Liver (tissue), 8 donors: ENCODE measurements at regions not wholly inside any gene's neighbourhood (a gene's known extent, or its start where the extent isn't known, plus 50 kb on each side); places are given as distances from the start of the nearest gene placed in this dataset.

ENCODE experiments used
- DNase-seq: peaks from one replicate; pipeline ENCODE4 v3.0.0-alpha.2; 2017; ENCODE audit warnings: low spot score
- H3K27ac ChIP-seq, 2 donors: one replicate each; pipeline ENCODE4 v1.7.0; 2013; ENCODE audit warnings: inconsistent platforms in 2 of 2, low read length in 2 of 2, control low read depth in 1 of 2, low read depth in 1 of 2, mild to moderate bottlenecking in 1 of 2
- H3K27me3 ChIP-seq, 4 donors: one replicate each; pipeline versions ENCODE4 v1.6.1 to v1.7.0; 2013; ENCODE audit warnings: low read length in 3 of 4, inconsistent platforms in 1 of 4, mild to moderate bottlenecking in 1 of 4, moderate library complexity in 1 of 4; ENCODE audit not compliant: control insufficient read depth in 4 of 4, insufficient read depth in 4 of 4
- H3K36me3 ChIP-seq, 4 donors: one replicate each; pipeline versions ENCODE4 v1.6.1 to v1.7.0; 2013; ENCODE audit warnings: low read length in 3 of 4, mild to moderate bottlenecking in 3 of 4, low read depth in 1 of 4, moderate library complexity in 1 of 4; ENCODE audit not compliant: control insufficient read depth in 4 of 4, insufficient read depth in 3 of 4
- H3K4me1 ChIP-seq, 4 donors: one replicate each; pipeline versions ENCODE4 v1.6.1 to v1.7.0; 2013; ENCODE audit warnings: low read length in 3 of 4, mild to moderate bottlenecking in 3 of 4, moderate library complexity in 1 of 4; ENCODE audit not compliant: control insufficient read depth in 4 of 4, insufficient read depth in 4 of 4
- H3K4me3 ChIP-seq, 3 donors: one replicate each; pipeline versions ENCODE4 v1.6.1 to v1.7.0; 2013; ENCODE audit warnings: low read length in 3 of 3, control low read depth in 1 of 3, low read depth in 1 of 3, mild to moderate bottlenecking in 1 of 3
- H3K9ac ChIP-seq, 2 donors: one replicate each; pipeline ENCODE4 v1.7.0; 2013; ENCODE audit warnings: low read length in 2 of 2, mild to moderate bottlenecking in 2 of 2, moderate library complexity in 2 of 2, control low read depth in 1 of 2, low read depth in 1 of 2
- H3K9me3 ChIP-seq, 4 donors: one replicate each; pipeline versions ENCODE4 v1.6.1 to v1.7.0; 2013; ENCODE audit warnings: low read length in 3 of 4; ENCODE audit not compliant: control insufficient read depth in 4 of 4
- ATF3 ChIP-seq: IDR thresholded peaks from 2 replicates; pipeline ENCODE4 v1.6.1; 2016; ENCODE audit warnings: antibody characterized with exemption
- CTCF ChIP-seq: fragments of 150-350 bp; IDR thresholded peaks from 2 replicates; pipeline ENCODE4 v1.5.1; 2017; ENCODE audit warnings: improper control_type of control experiment, low read depth, low read length; ENCODE audit not compliant: missing input control
- EGR1 ChIP-seq, 2 donors: IDR thresholded peaks; 2 replicates each; pipeline ENCODE4 v1.6.1; 2016 to 2018; ENCODE audit warnings: antibody characterized with exemption in 2 of 2, low read depth in 2 of 2
- FOXA1 ChIP-seq: IDR thresholded peaks from 2 replicates; pipeline ENCODE4 v1.6.1; 2016; ENCODE audit warnings: antibody characterized with exemption
- FOXA2 ChIP-seq: IDR thresholded peaks from 2 replicates; pipeline ENCODE4 v1.6.1; 2016; ENCODE audit warnings: antibody characterized with exemption
- GABPA ChIP-seq, 2 donors: IDR thresholded peaks in 1 of 2; conservative IDR thresholded peaks in 1 of 2; 2 replicates each; pipeline ENCODE4 v1.6.1; 2016; ENCODE audit warnings: antibody characterized with exemption in 2 of 2, mild to moderate bottlenecking in 1 of 2, moderate library complexity in 1 of 2
- HNF4A ChIP-seq, 2 donors: conservative IDR thresholded peaks; 2 replicates each; pipeline ENCODE4 v1.6.1; 2016; ENCODE audit warnings: antibody characterized with exemption in 2 of 2, mild to moderate bottlenecking in 2 of 2
- HNF4G ChIP-seq: IDR thresholded peaks from 2 replicates; pipeline ENCODE4 v1.6.1; 2016; ENCODE audit warnings: antibody characterized with exemption
- JUND ChIP-seq, 2 donors: IDR thresholded peaks; 2 replicates each; pipeline ENCODE4 v1.6.1; 2016; ENCODE audit warnings: antibody characterized with exemption in 2 of 2
- NR2F2 ChIP-seq: IDR thresholded peaks from 2 replicates; pipeline ENCODE4 v1.6.1; 2016; ENCODE audit warnings: antibody characterized with exemption
- RAD21 ChIP-seq, 2 donors: IDR thresholded peaks; 2 replicates each; pipeline ENCODE4 v1.6.1; 2016; ENCODE audit warnings: antibody characterized with exemption in 2 of 2, mild to moderate bottlenecking in 2 of 2
- RXRA ChIP-seq, 2 donors: IDR thresholded peaks; 2 replicates each; pipeline ENCODE4 v1.6.1; 2017 to 2018; ENCODE audit warnings: antibody characterized with exemption in 2 of 2, mild to moderate bottlenecking in 1 of 2
- SP1 ChIP-seq: IDR thresholded peaks from 2 replicates; pipeline ENCODE4 v1.6.1; 2018; ENCODE audit warnings: antibody characterized with exemption, mild to moderate bottlenecking
- TAF1 ChIP-seq: conservative IDR thresholded peaks from 2 replicates; pipeline ENCODE4 v1.6.1; 2016; ENCODE audit warnings: antibody characterized with exemption, mild to moderate bottlenecking
- WGBS: extraction: QIAGEN DNeasy Blood & Tissue Kit; methylation state at CpG from one replicate; pipeline ENCODE4 v1.1.7; 2013; 5-methylcytosine and 5-hydroxymethylcytosine counted together
- TF ChIP-seq, protein P1 (sequence below): IDR thresholded peaks from 2 replicates; pipeline ENCODE4 v1.6.1; 2016; ENCODE audit warnings: antibody characterized with exemption, mild to moderate bottlenecking
- TF ChIP-seq, protein P2 (sequence below): IDR thresholded peaks from 2 replicates; pipeline ENCODE4 v1.6.1; 2016; ENCODE audit warnings: antibody characterized with exemption
- donor health status: healthy.
- donor health status: healthy.
- donor health status: healthy.
- donor health status: healthy.
- donor health status: healthy.

DNA sequence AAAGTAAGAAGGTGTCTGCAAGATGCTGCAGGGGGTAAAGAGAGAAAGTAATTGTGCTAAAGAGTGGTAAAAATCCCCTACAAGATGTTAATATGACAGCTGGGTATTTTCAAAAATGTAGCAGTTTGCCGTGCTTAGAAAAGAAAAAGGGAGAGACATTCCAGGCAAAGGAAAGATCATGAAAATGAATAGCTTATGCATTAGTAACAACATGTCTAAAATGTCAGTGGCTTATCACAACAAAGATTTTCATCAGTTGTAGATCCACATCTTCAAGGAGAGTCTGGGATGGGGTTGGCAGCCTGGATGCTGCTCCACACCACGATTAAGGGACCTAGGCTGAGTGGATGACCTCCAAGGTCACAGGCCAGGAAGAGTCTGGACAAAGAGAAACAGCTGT is 920.9 kb downstream of the GRID1 start:
- no peaks in the 10 kb centered on the region for H3K9me3 ChIP-seq
- H3K9ac ChIP-seq: no peak overlapping the region
- no peak for DNase-seq
- no peak overlapping the region for H3K4me3 ChIP-seq
- WGBS: 66% methylated on average over 2 of the region's 2 CpGs
- H3K36me3 ChIP-seq: no peaks in the 10 kb centered on the region
- H3K27ac ChIP-seq: no peak overlapping the region
- no peaks in the 10 kb centered on the region for H3K4me1 ChIP-seq
- TF ChIP-seq ATF3 (no peak), RAD21 (IDR thresholded peaks at IDR 0.05) (no peak), NR2F2 (no peak), EGR1 (IDR thresholded peaks at IDR 0.05; ENCODE audit: low read depth in 2 of 2) (no peak), JUND (IDR thresholded peaks at IDR 0.05) (no peak), FOXA2 (no peak), HNF4G (no peak), HNF4A (conservative IDR thresholded peaks at IDR 0.05) (no peak), TAF1 (no peak), CTCF (no peak), SP1 (no peak), FOXA1 (no peak), GABPA (IDR thresholded peaks at IDR 0.05 in 1 of 2, conservative IDR thresholded peaks at IDR 0.05 in 1 of 2) (no peak), RXRA (IDR thresholded peaks at IDR 0.05) (no peak)
- TF ChIP-seq, protein P1, sequence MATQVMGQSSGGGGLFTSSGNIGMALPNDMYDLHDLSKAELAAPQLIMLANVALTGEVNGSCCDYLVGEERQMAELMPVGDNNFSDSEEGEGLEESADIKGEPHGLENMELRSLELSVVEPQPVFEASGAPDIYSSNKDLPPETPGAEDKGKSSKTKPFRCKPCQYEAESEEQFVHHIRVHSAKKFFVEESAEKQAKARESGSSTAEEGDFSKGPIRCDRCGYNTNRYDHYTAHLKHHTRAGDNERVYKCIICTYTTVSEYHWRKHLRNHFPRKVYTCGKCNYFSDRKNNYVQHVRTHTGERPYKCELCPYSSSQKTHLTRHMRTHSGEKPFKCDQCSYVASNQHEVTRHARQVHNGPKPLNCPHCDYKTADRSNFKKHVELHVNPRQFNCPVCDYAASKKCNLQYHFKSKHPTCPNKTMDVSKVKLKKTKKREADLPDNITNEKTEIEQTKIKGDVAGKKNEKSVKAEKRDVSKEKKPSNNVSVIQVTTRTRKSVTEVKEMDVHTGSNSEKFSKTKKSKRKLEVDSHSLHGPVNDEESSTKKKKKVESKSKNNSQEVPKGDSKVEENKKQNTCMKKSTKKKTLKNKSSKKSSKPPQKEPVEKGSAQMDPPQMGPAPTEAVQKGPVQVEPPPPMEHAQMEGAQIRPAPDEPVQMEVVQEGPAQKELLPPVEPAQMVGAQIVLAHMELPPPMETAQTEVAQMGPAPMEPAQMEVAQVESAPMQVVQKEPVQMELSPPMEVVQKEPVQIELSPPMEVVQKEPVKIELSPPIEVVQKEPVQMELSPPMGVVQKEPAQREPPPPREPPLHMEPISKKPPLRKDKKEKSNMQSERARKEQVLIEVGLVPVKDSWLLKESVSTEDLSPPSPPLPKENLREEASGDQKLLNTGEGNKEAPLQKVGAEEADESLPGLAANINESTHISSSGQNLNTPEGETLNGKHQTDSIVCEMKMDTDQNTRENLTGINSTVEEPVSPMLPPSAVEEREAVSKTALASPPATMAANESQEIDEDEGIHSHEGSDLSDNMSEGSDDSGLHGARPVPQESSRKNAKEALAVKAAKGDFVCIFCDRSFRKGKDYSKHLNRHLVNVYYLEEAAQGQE: no peak
- TF ChIP-seq, protein P2, sequence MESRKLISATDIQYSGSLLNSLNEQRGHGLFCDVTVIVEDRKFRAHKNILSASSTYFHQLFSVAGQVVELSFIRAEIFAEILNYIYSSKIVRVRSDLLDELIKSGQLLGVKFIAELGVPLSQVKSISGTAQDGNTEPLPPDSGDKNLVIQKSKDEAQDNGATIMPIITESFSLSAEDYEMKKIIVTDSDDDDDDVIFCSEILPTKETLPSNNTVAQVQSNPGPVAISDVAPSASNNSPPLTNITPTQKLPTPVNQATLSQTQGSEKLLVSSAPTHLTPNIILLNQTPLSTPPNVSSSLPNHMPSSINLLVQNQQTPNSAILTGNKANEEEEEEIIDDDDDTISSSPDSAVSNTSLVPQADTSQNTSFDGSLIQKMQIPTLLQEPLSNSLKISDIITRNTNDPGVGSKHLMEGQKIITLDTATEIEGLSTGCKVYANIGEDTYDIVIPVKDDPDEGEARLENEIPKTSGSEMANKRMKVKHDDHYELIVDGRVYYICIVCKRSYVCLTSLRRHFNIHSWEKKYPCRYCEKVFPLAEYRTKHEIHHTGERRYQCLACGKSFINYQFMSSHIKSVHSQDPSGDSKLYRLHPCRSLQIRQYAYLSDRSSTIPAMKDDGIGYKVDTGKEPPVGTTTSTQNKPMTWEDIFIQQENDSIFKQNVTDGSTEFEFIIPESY: no peak
- no peaks in the 10 kb centered on the region for H3K27me3 ChIP-seq

DNA sequence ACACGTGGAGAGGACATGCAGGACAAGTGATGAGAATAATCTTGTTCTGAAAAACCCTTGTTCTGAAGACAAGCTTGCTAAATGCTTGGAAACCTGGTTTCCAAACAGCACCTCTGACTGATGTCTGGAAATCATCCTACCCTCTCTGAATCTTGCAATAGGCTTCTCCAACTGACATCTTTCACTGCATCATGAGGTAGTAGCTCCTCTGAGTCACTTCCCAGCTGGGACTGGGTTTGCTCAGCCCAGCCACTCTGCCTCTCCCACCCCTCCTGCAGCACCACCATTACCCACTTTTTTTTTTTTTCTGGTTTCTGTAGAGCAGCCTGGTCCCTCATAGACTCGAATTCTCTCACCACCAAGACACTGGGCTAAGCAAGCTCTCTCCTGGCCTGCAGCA is 919.8 kb downstream of the GRID1 start:
- TF ChIP-seq, protein P2: no peak
- TF ChIP-seq CTCF (no peak), TAF1 (no peak), SP1 (no peak), JUND (IDR thresholded peaks at IDR 0.05) (no peak), RXRA (IDR thresholded peaks at IDR 0.05) (no peak), HNF4A (conservative IDR thresholded peaks at IDR 0.05) (no peak), FOXA1 (no peak), FOXA2 (no peak)
- no peak overlapping the region for H3K27ac ChIP-seq
- H3K9ac ChIP-seq: no peak overlapping the region
- WGBS: 64% methylated on average over 2 of the region's 2 CpGs
- H3K4me3 ChIP-seq: no peak overlapping the region
- no peaks in the 10 kb centered on the region for H3K36me3 ChIP-seq
- no peak for DNase-seq
- H3K9me3 ChIP-seq: no peaks in the 10 kb centered on the region
- no peaks in the 10 kb centered on the region for H3K4me1 ChIP-seq
- no peaks in the 10 kb centered on the region for H3K27me3 ChIP-seq
